ENCODE measurements at regions not wholly inside any gene's neighbourhood (a gene's known extent, or its start where the extent isn't known, plus 50 kb on each side); places are given as distances from the start of the nearest gene placed in this dataset.

DNA sequence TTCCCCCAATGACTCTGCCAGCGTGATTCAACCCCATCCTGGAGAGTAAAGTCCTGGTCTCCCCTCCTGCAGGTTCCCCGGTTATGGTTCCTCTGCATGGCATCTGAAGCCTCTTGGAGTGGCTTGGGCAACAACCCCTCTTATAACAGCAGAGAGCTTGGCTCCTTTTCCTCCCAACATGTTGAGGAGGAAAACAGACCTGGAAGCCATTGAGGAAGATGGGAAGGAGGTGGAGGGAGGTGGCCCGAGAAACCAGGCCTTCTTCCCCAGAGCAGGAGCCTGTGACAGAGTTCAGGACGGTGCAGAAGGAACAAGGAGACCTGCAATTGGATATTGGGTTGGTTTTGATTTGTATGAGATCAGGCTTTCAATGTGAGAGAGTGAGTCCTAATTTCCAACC lies 184.0 kb upstream of the ADCY1 start:
- DNase-seq (ENCODE audit: low read depth in 1 of 2, low spot score in 1 of 2) = no peak
- H3K4me3 ChIP-seq (replicated peaks; ENCODE audit: insufficient read depth, low read length) = no peak overlapping the region
- TF ChIP-seq, protein P1, sequence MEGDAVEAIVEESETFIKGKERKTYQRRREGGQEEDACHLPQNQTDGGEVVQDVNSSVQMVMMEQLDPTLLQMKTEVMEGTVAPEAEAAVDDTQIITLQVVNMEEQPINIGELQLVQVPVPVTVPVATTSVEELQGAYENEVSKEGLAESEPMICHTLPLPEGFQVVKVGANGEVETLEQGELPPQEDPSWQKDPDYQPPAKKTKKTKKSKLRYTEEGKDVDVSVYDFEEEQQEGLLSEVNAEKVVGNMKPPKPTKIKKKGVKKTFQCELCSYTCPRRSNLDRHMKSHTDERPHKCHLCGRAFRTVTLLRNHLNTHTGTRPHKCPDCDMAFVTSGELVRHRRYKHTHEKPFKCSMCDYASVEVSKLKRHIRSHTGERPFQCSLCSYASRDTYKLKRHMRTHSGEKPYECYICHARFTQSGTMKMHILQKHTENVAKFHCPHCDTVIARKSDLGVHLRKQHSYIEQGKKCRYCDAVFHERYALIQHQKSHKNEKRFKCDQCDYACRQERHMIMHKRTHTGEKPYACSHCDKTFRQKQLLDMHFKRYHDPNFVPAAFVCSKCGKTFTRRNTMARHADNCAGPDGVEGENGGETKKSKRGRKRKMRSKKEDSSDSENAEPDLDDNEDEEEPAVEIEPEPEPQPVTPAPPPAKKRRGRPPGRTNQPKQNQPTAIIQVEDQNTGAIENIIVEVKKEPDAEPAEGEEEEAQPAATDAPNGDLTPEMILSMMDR (IDR thresholded peaks at IDR 0.05; ENCODE audit: insufficient read depth, low read length) = no peak
- TF ChIP-seq POLR2AphosphoS5 (IDR thresholded peaks at IDR 0.05; ENCODE audit: low read depth) = no peak
- TF ChIP-seq, protein P2, sequence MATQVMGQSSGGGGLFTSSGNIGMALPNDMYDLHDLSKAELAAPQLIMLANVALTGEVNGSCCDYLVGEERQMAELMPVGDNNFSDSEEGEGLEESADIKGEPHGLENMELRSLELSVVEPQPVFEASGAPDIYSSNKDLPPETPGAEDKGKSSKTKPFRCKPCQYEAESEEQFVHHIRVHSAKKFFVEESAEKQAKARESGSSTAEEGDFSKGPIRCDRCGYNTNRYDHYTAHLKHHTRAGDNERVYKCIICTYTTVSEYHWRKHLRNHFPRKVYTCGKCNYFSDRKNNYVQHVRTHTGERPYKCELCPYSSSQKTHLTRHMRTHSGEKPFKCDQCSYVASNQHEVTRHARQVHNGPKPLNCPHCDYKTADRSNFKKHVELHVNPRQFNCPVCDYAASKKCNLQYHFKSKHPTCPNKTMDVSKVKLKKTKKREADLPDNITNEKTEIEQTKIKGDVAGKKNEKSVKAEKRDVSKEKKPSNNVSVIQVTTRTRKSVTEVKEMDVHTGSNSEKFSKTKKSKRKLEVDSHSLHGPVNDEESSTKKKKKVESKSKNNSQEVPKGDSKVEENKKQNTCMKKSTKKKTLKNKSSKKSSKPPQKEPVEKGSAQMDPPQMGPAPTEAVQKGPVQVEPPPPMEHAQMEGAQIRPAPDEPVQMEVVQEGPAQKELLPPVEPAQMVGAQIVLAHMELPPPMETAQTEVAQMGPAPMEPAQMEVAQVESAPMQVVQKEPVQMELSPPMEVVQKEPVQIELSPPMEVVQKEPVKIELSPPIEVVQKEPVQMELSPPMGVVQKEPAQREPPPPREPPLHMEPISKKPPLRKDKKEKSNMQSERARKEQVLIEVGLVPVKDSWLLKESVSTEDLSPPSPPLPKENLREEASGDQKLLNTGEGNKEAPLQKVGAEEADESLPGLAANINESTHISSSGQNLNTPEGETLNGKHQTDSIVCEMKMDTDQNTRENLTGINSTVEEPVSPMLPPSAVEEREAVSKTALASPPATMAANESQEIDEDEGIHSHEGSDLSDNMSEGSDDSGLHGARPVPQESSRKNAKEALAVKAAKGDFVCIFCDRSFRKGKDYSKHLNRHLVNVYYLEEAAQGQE (IDR thresholded peaks at IDR 0.05; ENCODE audit: insufficient replicate concordance, low read depth) = no peak
- TF ChIP-seq GABPA (IDR thresholded peaks at IDR 0.05; ENCODE audit: low read depth) = no peak
- no peak for TF ChIP-seq SPI1 (IDR thresholded peaks at IDR 0.05; ENCODE audit: borderline replicate concordance, low read depth)
- no peaks in the 10 kb centered on the region for H3K27me3 ChIP-seq (ENCODE audit: insufficient read depth, poor library complexity, severe bottlenecking)
- no peak overlapping the region for H3K27ac ChIP-seq (replicated peaks)

DNA sequence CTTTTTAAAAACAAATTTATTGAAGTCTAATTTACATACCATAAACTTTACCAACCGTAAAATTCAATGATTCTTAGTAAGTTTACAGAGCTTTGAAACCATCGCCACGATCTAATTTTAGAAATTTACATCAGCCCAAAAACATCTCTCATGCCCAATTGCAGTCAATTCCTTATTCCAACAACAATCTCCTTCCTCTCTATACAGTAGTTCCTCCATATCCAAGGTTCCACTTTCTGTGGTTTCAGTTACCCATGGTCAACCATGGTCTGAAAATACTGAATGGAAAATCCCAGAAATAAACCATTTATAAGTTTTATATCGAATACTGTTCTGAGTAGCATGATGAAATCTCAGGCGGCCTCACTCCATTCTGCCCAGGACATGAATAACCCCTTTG lies 183.4 kb upstream of the ADCY1 start:
- no peak overlapping the region for H3K27ac ChIP-seq (replicated peaks)
- no peak overlapping the region for H3K4me3 ChIP-seq (replicated peaks; ENCODE audit: insufficient read depth, low read length)
- DNase-seq (ENCODE audit: low read depth in 1 of 2, low spot score in 1 of 2) = no peak
- TF ChIP-seq POLR2AphosphoS5 (IDR thresholded peaks at IDR 0.05; ENCODE audit: low read depth) (no peak), SPI1 (IDR thresholded peaks at IDR 0.05; ENCODE audit: borderline replicate concordance, low read depth) (no peak), GABPA (IDR thresholded peaks at IDR 0.05; ENCODE audit: low read depth) (no peak)
- TF ChIP-seq, protein P2 (IDR thresholded peaks at IDR 0.05; ENCODE audit: insufficient replicate concordance, low read depth) = no peak
- TF ChIP-seq, protein P1 (IDR thresholded peaks at IDR 0.05; ENCODE audit: insufficient read depth, low read length) = no peak
- H3K27me3 ChIP-seq (ENCODE audit: insufficient read depth, poor library complexity, severe bottlenecking) = no peaks in the 10 kb centered on the region

DNA sequence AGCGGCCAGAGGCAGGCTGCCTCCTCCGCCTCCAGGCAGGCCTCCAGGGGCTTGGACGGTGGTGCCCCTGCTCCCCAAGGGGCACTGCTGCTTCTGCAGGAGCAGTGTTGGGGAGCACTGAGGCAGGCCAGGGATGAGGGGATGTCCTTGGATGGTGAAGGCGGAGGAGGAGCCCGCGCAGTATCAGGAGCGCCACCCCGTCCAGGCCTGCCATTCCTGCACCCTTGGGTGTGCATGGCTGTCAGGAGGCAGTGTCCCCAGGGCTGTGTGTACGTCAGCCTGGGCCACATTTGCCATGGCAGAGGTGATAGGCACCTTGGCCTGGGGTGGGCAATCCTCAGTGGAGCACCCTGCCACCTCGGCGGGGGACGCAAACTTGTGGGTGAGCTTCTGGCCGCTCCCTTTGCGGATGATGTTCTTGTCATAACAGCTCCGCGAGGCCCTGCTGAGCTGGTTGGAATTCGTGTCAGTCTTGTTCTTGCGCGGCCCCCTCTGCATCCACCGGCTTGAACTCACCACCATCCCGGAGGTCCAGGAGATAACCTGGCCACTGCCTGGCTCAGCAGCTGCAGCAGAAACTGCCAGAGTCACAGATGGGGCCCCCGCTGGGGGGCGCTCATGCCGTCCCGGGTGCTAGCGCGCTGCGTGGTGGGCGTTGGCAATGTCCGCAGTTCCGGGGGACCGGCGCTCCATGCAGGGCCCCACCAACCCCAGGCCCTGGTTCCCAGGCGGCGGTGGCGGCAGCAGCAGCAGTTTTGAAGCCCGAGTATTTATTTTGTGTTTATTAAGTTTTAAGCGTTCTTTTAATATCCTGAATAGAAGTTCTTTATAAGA lies 182.3 kb upstream of the ADCY1 start:
- TF ChIP-seq, protein P2 (IDR thresholded peaks at IDR 0.05; ENCODE audit: insufficient replicate concordance, low read depth) = no peak
- TF ChIP-seq, protein P1 (IDR thresholded peaks at IDR 0.05; ENCODE audit: insufficient read depth, low read length) = no peak
- TF ChIP-seq POLR2AphosphoS5 (IDR thresholded peaks at IDR 0.05; ENCODE audit: low read depth) = no peak
- no peak for TF ChIP-seq GABPA (IDR thresholded peaks at IDR 0.05; ENCODE audit: low read depth)
- TF ChIP-seq SPI1 (IDR thresholded peaks at IDR 0.05; ENCODE audit: borderline replicate concordance, low read depth) = no peak
- H3K27ac ChIP-seq (replicated peaks) = no peak overlapping the region
- DNase-seq (ENCODE audit: low read depth in 1 of 2, low spot score in 1 of 2) = no peak
- H3K4me3 ChIP-seq (replicated peaks; ENCODE audit: insufficient read depth, low read length) = no peak overlapping the region
- H3K27me3 ChIP-seq (ENCODE audit: insufficient read depth, poor library complexity, severe bottlenecking) = no peaks in the 10 kb centered on the region
